ENCODE measurements at regions not wholly inside any gene's neighbourhood (a gene's known extent, or its start where the extent isn't known, plus 50 kb on each side); places are given as distances from the start of the nearest gene placed in this dataset.

- DNase-seq: no peak
Measured at GRCh38 chr3:175919133-175919532, 1060.0 kb downstream of the NAALADL2 start.

- no peak for DNase-seq
Measured at GRCh38 chr3:175916191-175916934, 1057.2 kb downstream of the NAALADL2 start.

GRCh38 chr3:175914785-175915184 is 1055.7 kb downstream of the NAALADL2 start:
- DNase-seq: no peak

- DNase-seq: no peak
Measured at GRCh38 chr3:175913286-175913685, 1054.2 kb downstream of the NAALADL2 start.

GRCh38 chr3:175911937-175912336 is 1052.8 kb downstream of the NAALADL2 start:
- no peak for DNase-seq

GRCh38 chr3:175902226-175902625 is 1043.1 kb downstream of the NAALADL2 start:
- DNase-seq: no peak

- no peak for DNase-seq
Measured at GRCh38 chr3:175898194-175898593, 1039.1 kb downstream of the NAALADL2 start.

- no peak for DNase-seq
Measured at GRCh38 chr3:175896655-175897054, 1037.5 kb downstream of the NAALADL2 start.

GRCh38 chr3:175895731-175896130 is 1036.6 kb downstream of the NAALADL2 start:
- no peak for DNase-seq

- no peak for DNase-seq
Measured at GRCh38 chr3:175893566-175893965, 1034.4 kb downstream of the NAALADL2 start.

- DNase-seq: no peak
Measured at GRCh38 chr3:175890066-175890465, 1030.9 kb downstream of the NAALADL2 start.

GRCh38 chr3:175885231-175885766 is 1026.2 kb downstream of the NAALADL2 start:
- DNase-seq: no peak

GRCh38 chr3:175879417-175879816 is 1020.3 kb downstream of the NAALADL2 start:
- DNase-seq: no peak

GRCh38 chr3:175869404-175869803 is 1010.3 kb downstream of the NAALADL2 start:
- no peak for DNase-seq

GRCh38 chr3:175868626-175869025 is 1009.5 kb downstream of the NAALADL2 start:
- no peak for DNase-seq

GRCh38 chr3:175865724-175866123 is 1006.6 kb downstream of the NAALADL2 start:
- DNase-seq: no peak

- DNase-seq: no peak
Measured at GRCh38 chr3:175861916-175862315, 1002.8 kb downstream of the NAALADL2 start.
